DND-41 (cell line): ENCODE measurements at regions not wholly inside any gene's neighbourhood (a gene's known extent, or its start where the extent isn't known, plus 50 kb on each side); places are given as distances from the start of the nearest gene placed in this dataset.

ENCODE experiments used
- ATAC-seq: fragments of 200-7000 bp; cut with Tn5 transposase; 3 replicates; pipeline ENCODE4 v1.9.1; 2021; ENCODE audit warnings: low read depth; ENCODE audit not compliant: insufficient read depth
- DNase-seq: peaks from one replicate; pipeline ENCODE4 v3.0.0-alpha.2; 2020
- H2AFZ ChIP-seq: 2 replicates; pipeline ENCODE4 v1.6.0; 2012; ENCODE audit warnings: low read depth, low read length
- H3K27ac ChIP-seq: 2 replicates; pipeline ENCODE4 v1.5.1; 2012; ENCODE audit warnings: low read length, inconsistent platforms
- H3K27me3 ChIP-seq: fragments of 200-600 bp; sonication (generic); 2 replicates; pipeline ENCODE4 v1.6.0; 2012; ENCODE audit warnings: low read length, mild to moderate bottlenecking, inconsistent platforms; ENCODE audit not compliant: insufficient read depth, poor library complexity
- H3K36me3 ChIP-seq: 2 replicates; pipeline ENCODE4 v1.5.1; 2012; ENCODE audit warnings: low read length, inconsistent platforms; ENCODE audit not compliant: insufficient read depth
- H3K4me1 ChIP-seq: 2 replicates; pipeline ENCODE4 v1.5.1; 2012; ENCODE audit warnings: mild to moderate bottlenecking, low read length; ENCODE audit not compliant: insufficient read depth
- H3K4me2 ChIP-seq: 2 replicates; pipeline ENCODE4 v1.6.0; 2012; ENCODE audit warnings: mild to moderate bottlenecking, moderate library complexity, low read length, inconsistent platforms; ENCODE audit not compliant: insufficient read depth
- H3K4me3 ChIP-seq, 2 experiments: fragments of 200-600 bp in 1 of 2; shearing (Covaris generic) in 1 of 2; 2 replicates each; pipeline ENCODE4 v1.5.1; 2012 to 2016; ENCODE audit warnings: inconsistent platforms in 2 of 2, low read length in 2 of 2, mild to moderate bottlenecking in 2 of 2, low read depth in 1 of 2, moderate library complexity in 1 of 2
- H3K79me2 ChIP-seq: 2 replicates; pipeline ENCODE4 v1.6.0; 2012; ENCODE audit warnings: low read length, inconsistent platforms; ENCODE audit not compliant: insufficient read depth
- H3K9ac ChIP-seq: 2 replicates; pipeline ENCODE4 v1.6.0; 2012; ENCODE audit warnings: low read depth, mild to moderate bottlenecking, inconsistent platforms, low read length, moderate library complexity
- H3K9me3 ChIP-seq: 2 replicates; pipeline ENCODE4 v1.5.1; 2012; ENCODE audit warnings: low read length, moderate library complexity, mild to moderate bottlenecking, inconsistent platforms; ENCODE audit not compliant: insufficient read depth, severe bottlenecking
- H4K20me1 ChIP-seq: 2 replicates; pipeline ENCODE4 v1.6.0; 2012; ENCODE audit warnings: low read length; ENCODE audit not compliant: insufficient read depth
- CTCF ChIP-seq: IDR thresholded peaks from 2 replicates; pipeline ENCODE4 v1.5.1; 2012; ENCODE audit warnings: borderline replicate concordance, low read length, moderate library complexity, mild to moderate bottlenecking; ENCODE audit not compliant: poor library complexity, severe bottlenecking; ENCODE audit errors: extremely low read depth
- EZH2 ChIP-seq: IDR thresholded peaks from 3 replicates; pipeline ENCODE4 v1.6.1; 2012; ENCODE audit warnings: borderline replicate concordance, low read depth, mild to moderate bottlenecking, moderate library complexity, low read length, inconsistent platforms; ENCODE audit not compliant: severe bottlenecking

- no peak for DNase-seq
- Histone ChIP-seq H3K9ac (no peak overlapping the region), H3K4me3 (no peak overlapping the region), H2AFZ (no peak overlapping the region), H3K27ac (no peak overlapping the region), H4K20me1 (no peaks in the 10 kb centered on the region), H3K27me3 (no peaks in the 10 kb centered on the region), H3K79me2 (no peaks in the 10 kb centered on the region), H3K9me3 (no peaks in the 10 kb centered on the region), H3K4me1 (no peaks in the 10 kb centered on the region), H3K36me3 (no peaks in the 10 kb centered on the region), H3K4me2 (no peak overlapping the region)
- no peak for TF ChIP-seq CTCF
- TF ChIP-seq EZH2 = no peak
- ATAC-seq = no peak
Observed at GRCh38 chr9:28956116-28956880, 1383.0 kb upstream of the C9orf72 start.

GRCh38 chr9:28960602-28961001 lies 1387.3 kb upstream of the C9orf72 start:
- H3K4me2 ChIP-seq = no peak overlapping the region
- H2AFZ ChIP-seq = no peak overlapping the region
- no peaks in the 10 kb centered on the region for H3K36me3 ChIP-seq
- no peaks in the 10 kb centered on the region for H3K79me2 ChIP-seq
- H4K20me1 ChIP-seq = no peaks in the 10 kb centered on the region
- no peaks in the 10 kb centered on the region for H3K9me3 ChIP-seq
- DNase-seq (no peak), ATAC-seq (no peak)
- no peak overlapping the region for H3K9ac ChIP-seq
- H3K4me1 ChIP-seq = no peaks in the 10 kb centered on the region
- no peak overlapping the region for H3K4me3 ChIP-seq
- no peak overlapping the region for H3K27ac ChIP-seq
- H3K27me3 ChIP-seq = no peaks in the 10 kb centered on the region
- TF ChIP-seq CTCF = no peak
- no peak for TF ChIP-seq EZH2

- no peak overlapping the region for H3K4me2 ChIP-seq
- ATAC-seq (no peak), DNase-seq (no peak)
- no peaks in the 10 kb centered on the region for H3K36me3 ChIP-seq
- no peak overlapping the region for H3K9ac ChIP-seq
- no peaks in the 10 kb centered on the region for H4K20me1 ChIP-seq
- no peak overlapping the region for H3K27ac ChIP-seq
- no peaks in the 10 kb centered on the region for H3K9me3 ChIP-seq
- no peak overlapping the region for H3K4me3 ChIP-seq
- no peak overlapping the region for H2AFZ ChIP-seq
- TF ChIP-seq CTCF (no peak), EZH2 (no peak)
- H3K27me3 ChIP-seq = no peaks in the 10 kb centered on the region
- H3K4me1 ChIP-seq = no peaks in the 10 kb centered on the region
- no peaks in the 10 kb centered on the region for H3K79me2 ChIP-seq
Observed at GRCh38 chr9:28961623-28962022, 1388.3 kb upstream of the C9orf72 start.

- H2AFZ ChIP-seq = no peak overlapping the region
- H4K20me1 ChIP-seq = no peaks in the 10 kb centered on the region
- TF ChIP-seq CTCF (no peak), EZH2 (no peak)
- ATAC-seq (no peak), DNase-seq (no peak)
- no peak overlapping the region for H3K9ac ChIP-seq
- H3K4me2 ChIP-seq = no peak overlapping the region
- H3K36me3 ChIP-seq = no peaks in the 10 kb centered on the region
- H3K27me3 ChIP-seq = no peaks in the 10 kb centered on the region
- no peak overlapping the region for H3K27ac ChIP-seq
- H3K9me3 ChIP-seq = no peaks in the 10 kb centered on the region
- H3K4me1 ChIP-seq = no peaks in the 10 kb centered on the region
- no peaks in the 10 kb centered on the region for H3K79me2 ChIP-seq
- H3K4me3 ChIP-seq = no peak overlapping the region
Observed at GRCh38 chr9:28967226-28967625, 1393.9 kb upstream of the C9orf72 start.
